BE2C (cell line): ENCODE measurements at regions not wholly inside any gene's neighbourhood (a gene's known extent, or its start where the extent isn't known, plus 50 kb on each side); places are given as distances from the start of the nearest gene placed in this dataset.

Experiments used
- DNase-seq: peaks from one replicate; pipeline ENCODE4 v3.0.0-alpha.2; 2020
- H3K27me3 ChIP-seq: fragments of 250-450 bp; sonication (Bioruptor Pico); 2 replicates; pipeline ENCODE4 v1.5.1; 2020; ENCODE audit warnings: mild to moderate bottlenecking
- H3K36me3 ChIP-seq: fragments of 250-450 bp; sonication (Bioruptor Pico); 2 replicates; pipeline ENCODE4 v1.5.1; 2020; ENCODE audit warnings: mild to moderate bottlenecking
- H3K4me1 ChIP-seq: fragments of 250-450 bp; sonication (Bioruptor Pico); 2 replicates; pipeline ENCODE4 v1.5.1; 2020
- H3K4me3 ChIP-seq: 2 replicates; pipeline ENCODE4 v1.5.1; 2011; ENCODE audit warnings: low read depth, low read length
- H3K9me3 ChIP-seq: fragments of 250-450 bp; sonication (Bioruptor Pico); 2 replicates; pipeline ENCODE4 v1.5.1; 2020
- TF ChIP-seq, protein P1 (sequence below): IDR thresholded peaks from 2 replicates; pipeline ENCODE4 v1.5.1; 2012; ENCODE audit warnings: mild to moderate bottlenecking, low read depth, low read length

DNA sequence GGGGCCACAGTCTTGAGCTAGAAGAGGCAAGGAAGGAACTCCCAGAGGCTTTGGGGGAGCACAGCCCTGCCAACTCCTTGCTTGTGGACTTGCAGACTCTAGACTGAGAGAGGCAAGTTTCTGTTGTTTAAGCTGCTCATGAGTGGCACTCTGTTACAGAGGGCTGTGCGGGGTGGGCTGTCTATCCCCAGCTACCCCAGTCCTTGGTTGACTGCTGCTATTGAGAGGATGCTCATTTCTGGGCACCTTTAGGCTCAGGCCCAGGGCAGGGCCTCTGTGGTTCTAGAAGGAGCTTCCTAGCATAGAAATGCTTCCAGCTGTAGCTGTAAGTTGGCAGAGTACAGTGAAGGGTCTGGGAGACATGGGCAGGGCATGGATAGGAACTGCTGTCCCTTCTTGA, 151.3 kb upstream of the GGTLC1 start:
- DNase-seq: no peak
- H3K36me3 ChIP-seq: no peaks in the 10 kb centered on the region
- no peaks in the 10 kb centered on the region for H3K27me3 ChIP-seq
- TF ChIP-seq, protein P1, sequence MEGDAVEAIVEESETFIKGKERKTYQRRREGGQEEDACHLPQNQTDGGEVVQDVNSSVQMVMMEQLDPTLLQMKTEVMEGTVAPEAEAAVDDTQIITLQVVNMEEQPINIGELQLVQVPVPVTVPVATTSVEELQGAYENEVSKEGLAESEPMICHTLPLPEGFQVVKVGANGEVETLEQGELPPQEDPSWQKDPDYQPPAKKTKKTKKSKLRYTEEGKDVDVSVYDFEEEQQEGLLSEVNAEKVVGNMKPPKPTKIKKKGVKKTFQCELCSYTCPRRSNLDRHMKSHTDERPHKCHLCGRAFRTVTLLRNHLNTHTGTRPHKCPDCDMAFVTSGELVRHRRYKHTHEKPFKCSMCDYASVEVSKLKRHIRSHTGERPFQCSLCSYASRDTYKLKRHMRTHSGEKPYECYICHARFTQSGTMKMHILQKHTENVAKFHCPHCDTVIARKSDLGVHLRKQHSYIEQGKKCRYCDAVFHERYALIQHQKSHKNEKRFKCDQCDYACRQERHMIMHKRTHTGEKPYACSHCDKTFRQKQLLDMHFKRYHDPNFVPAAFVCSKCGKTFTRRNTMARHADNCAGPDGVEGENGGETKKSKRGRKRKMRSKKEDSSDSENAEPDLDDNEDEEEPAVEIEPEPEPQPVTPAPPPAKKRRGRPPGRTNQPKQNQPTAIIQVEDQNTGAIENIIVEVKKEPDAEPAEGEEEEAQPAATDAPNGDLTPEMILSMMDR: no peak
- H3K4me1 ChIP-seq: no peaks in the 10 kb centered on the region
- no peaks in the 10 kb centered on the region for H3K9me3 ChIP-seq
- H3K4me3 ChIP-seq: no peak overlapping the region

DNA sequence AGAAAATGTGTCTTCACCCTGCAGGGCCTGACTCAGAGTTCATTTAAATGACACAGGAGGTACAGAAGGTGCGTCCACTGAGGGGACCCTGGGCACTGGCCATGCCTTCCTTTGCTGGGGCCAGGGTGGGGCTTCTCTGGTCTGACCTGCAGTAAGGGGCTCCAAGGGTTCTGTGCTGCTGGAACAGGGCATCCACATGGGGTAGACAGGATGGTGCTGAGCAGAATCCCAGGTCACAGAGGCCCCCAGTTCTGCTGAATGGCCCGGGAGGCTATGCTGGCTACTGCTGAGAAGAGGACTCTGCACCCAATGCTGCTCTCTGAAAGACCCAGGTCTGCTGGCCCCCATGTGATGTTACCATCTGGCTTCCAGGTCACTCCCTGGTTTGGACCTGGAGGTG, 150.4 kb upstream of the GGTLC1 start:
- no peaks in the 10 kb centered on the region for H3K27me3 ChIP-seq
- TF ChIP-seq, protein P1: no peak
- no peaks in the 10 kb centered on the region for H3K9me3 ChIP-seq
- DNase-seq: no peak
- H3K4me1 ChIP-seq: no peaks in the 10 kb centered on the region
- H3K36me3 ChIP-seq: no peaks in the 10 kb centered on the region
- no peak overlapping the region for H3K4me3 ChIP-seq

DNA sequence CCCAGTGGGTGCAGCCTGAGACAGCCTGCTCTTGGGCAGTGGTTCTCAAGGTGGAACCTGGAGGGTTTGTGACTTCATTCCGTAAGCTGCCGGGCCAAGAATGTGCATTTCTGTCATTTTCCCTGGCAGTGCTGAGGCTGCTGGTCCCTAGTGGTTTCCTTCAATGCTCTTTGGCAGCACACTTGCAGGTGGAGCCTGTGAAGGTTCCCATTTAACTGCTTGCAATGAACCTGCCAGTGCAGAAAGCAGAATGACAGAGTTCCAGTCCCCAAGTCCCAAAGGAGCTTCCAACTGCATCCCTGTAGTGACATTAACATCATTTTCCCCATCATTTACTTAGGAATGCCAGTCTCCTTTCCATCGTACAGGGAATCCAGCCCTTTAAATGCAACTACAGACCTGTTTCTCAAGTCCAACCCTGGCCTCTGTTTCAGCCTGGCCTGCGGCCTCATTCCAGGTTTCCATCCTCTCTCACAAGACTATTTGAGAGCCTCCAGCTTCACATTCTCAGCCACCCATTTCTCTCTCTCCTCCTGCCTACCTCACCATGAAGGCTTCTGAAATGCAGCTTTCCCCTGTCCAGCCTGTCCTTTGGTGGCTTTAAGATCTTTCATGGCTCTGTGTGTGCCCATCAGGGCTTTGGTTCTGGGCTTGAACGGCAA, 149.7 kb upstream of the GGTLC1 start:
- Histone ChIP-seq H3K36me3 (no peaks in the 10 kb centered on the region), H3K4me1 (no peaks in the 10 kb centered on the region), H3K9me3 (no peaks in the 10 kb centered on the region), H3K27me3 (no peaks in the 10 kb centered on the region), H3K4me3 (no peak overlapping the region)
- TF ChIP-seq, protein P1: no peak
- no peak for DNase-seq

DNA sequence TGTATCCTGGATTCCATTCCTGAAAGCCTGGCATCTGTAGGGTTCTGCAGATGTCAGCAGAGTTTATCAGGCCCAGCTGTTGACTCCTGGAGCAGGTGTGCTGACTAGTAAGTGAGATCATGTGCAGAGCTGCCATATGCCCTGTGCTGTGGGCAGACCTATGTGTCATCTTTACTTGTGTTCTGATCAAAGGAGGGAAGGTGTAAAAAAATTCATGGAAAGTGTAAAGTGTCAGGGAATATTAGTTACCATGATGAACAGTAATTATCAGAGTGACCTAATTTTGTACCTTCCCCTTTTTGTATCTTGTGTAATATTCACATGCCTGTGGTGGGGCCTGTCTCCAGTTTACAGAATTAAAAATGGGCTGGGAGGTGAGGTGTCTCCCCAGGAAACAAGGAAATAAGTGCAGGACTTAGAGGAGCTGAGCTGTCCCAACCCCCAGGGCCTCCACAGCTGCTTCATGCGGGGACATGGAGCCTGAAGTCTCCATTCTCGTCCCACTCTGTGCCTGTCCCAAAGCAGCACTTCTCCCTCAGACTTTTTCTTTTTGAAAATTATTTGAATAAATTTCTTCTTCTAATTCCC, 148.2 kb upstream of the GGTLC1 start:
- no peak overlapping the region for H3K4me3 ChIP-seq
- H3K36me3 ChIP-seq: no peaks in the 10 kb centered on the region
- no peaks in the 10 kb centered on the region for H3K4me1 ChIP-seq
- TF ChIP-seq, protein P1: no peak
- no peak for DNase-seq
- no peaks in the 10 kb centered on the region for H3K9me3 ChIP-seq
- H3K27me3 ChIP-seq: no peaks in the 10 kb centered on the region

DNA sequence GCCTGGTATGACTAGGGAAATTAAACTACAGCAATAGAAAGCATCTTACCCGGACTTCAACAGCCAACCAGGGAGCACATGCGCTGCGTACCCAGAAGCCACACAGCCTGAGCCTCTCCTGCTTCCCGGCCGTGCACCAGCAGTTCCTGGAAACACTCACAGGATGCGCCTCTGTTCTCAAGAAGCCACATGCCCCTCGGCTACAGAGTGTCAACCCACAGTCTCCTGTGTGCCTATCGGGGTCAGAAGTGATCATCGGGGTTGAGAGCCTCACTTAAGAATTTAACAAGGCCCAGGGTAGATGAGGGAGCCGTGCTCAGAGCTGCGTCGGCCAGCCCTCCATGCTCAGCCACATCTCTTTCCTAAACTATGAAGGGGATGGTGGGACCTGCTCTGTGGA, 147.2 kb upstream of the GGTLC1 start:
- Histone ChIP-seq H3K4me3 (no peak overlapping the region), H3K27me3 (no peaks in the 10 kb centered on the region)
- TF ChIP-seq, protein P1: no peak

DNA sequence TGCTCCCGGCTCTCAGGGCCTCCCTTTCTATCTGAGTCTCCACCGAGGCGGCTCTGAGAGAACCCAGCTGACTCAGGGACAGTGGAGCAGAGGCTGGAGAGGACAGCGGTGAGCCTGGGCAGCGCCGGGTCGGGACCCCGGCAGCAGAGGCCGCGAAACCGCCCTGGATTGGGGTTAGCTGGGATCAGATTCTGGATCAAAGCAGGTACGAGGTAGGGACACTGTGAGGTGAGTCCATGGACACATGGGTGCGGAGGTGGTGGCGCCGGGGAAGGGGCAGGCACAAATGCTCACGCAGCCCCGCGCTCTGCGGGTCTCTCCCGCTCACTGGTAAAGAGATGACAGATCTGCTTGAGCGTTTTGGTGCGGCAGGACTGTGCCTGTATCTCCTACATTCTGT, 146.4 kb upstream of the GGTLC1 start:
- Histone ChIP-seq H3K27me3 (no peaks in the 10 kb centered on the region), H3K4me1 (no peaks in the 10 kb centered on the region), H3K9me3 (no peaks in the 10 kb centered on the region), H3K4me3 (no peak overlapping the region), H3K36me3 (no peaks in the 10 kb centered on the region)
- no peak for DNase-seq
- TF ChIP-seq, protein P1: no peak

More for the DNA sequence above, 147.2 kb upstream of the GGTLC1 start:
- Histone ChIP-seq H3K9me3 (no peaks in the 10 kb centered on the region), H3K36me3 (no peaks in the 10 kb centered on the region), H3K4me1 (no peaks in the 10 kb centered on the region)
- DNase-seq: no peak
